PFSK-1 (cell line): ENCODE measurements at regions not wholly inside any gene's neighbourhood (a gene's known extent, or its start where the extent isn't known, plus 50 kb on each side); places are given as distances from the start of the nearest gene placed in this dataset.

Experiments
- FOXP2 ChIP-seq: optimal IDR thresholded peaks from 2 replicates; pipeline ENCODE3; 2011; ENCODE audit warnings: borderline replicate concordance, control low read depth, inconsistent platforms; ENCODE audit not compliant: insufficient read depth; ENCODE audit errors: extremely low read length, extremely low read depth
- POLR2AphosphoS5 ChIP-seq: IDR thresholded peaks from 2 replicates; pipeline ENCODE4 v1.6.1; 2012; ENCODE audit warnings: low read depth, mild to moderate bottlenecking, control low read depth, low read length, moderate library complexity
- REST ChIP-seq, 2 experiments: IDR thresholded peaks; 2 replicates each; pipeline versions ENCODE4 v1.6.1 to v1.8.0; 2011 to 2012; ENCODE audit warnings: low read depth in 2 of 2, low read length in 2 of 2, control low read depth in 1 of 2, inconsistent platforms in 1 of 2, mild to moderate bottlenecking in 1 of 2, moderate library complexity in 1 of 2; ENCODE audit not compliant: insufficient read depth in 1 of 2
- SIN3A ChIP-seq: IDR thresholded peaks from 2 replicates; pipeline ENCODE4 v1.6.1; 2012; ENCODE audit warnings: mild to moderate bottlenecking, low read length, moderate library complexity, borderline replicate concordance; ENCODE audit not compliant: insufficient read depth
- TAF1 ChIP-seq: IDR thresholded peaks from 2 replicates; pipeline ENCODE4 v1.6.1; 2012; ENCODE audit warnings: low read length, control low read depth, borderline replicate concordance; ENCODE audit not compliant: insufficient read depth

GRCh38 chr2:139492131-139492680 lies 712.0 kb upstream of the NXPH2 start:
- TF ChIP-seq TAF1 (no peak), SIN3A (no peak), REST (IDR thresholded peaks at IDR 0.05; ENCODE audit: insufficient read depth in 1 of 2, low read depth in 2 of 2, low read length in 2 of 2) (no peak), FOXP2 (no peak), POLR2AphosphoS5 (no peak)

GRCh38 chr2:139480161-139480650 lies 700.0 kb upstream of the NXPH2 start:
- TF ChIP-seq REST (IDR thresholded peaks at IDR 0.05; ENCODE audit: insufficient read depth in 1 of 2, low read depth in 2 of 2, low read length in 2 of 2) (no peak), FOXP2 (no peak), TAF1 (no peak), SIN3A (no peak), POLR2AphosphoS5 (no peak)

- no peak for TF ChIP-seq FOXP2
- TF ChIP-seq REST (IDR thresholded peaks at IDR 0.05; ENCODE audit: insufficient read depth in 1 of 2, low read depth in 2 of 2, low read length in 2 of 2) = no peak
- TF ChIP-seq POLR2AphosphoS5 = no peak
- no peak for TF ChIP-seq SIN3A
- no peak for TF ChIP-seq TAF1
Measured at GRCh38 chr2:139478165-139478914, 698.1 kb upstream of the NXPH2 start.

DNA sequence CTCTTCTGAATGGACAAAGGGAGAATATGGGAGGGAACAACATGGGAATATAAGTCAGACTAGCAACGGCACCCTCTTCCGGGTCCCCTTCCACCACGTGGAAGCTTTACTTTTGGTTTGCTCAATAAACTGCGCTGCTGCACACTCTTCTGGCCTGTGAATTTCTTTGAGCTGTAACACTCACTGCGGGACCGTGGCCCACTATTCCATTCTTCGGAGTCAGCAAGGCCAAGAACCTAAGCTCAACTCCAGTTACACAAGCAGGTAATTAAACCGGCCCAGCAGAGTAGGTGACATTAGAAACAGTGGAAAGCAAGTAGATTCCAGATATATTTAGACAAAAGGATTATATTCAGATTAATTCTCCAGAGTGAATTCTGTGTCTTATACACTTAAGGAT lies 697.4 kb upstream of the NXPH2 start:
- TF ChIP-seq REST (IDR thresholded peaks at IDR 0.05; ENCODE audit: insufficient read depth in 1 of 2, low read depth in 2 of 2, low read length in 2 of 2) (no peak), SIN3A (no peak), POLR2AphosphoS5 (no peak), TAF1 (no peak), FOXP2 (no peak)
